ENCODE measurements at regions not wholly inside any gene's neighbourhood (a gene's known extent, or its start where the extent isn't known, plus 50 kb on each side); places are given as distances from the start of the nearest gene placed in this dataset.

GRCh38 chr3:110577854-110578253 is 493.8 kb upstream of the NECTIN3 start:
- DNase-seq (ENCODE audit: low read depth): no peak
- no peak overlapping the region for H3K4me3 ChIP-seq (ENCODE audit: low read depth, low read length)
- no peak for TF ChIP-seq CTCF (IDR thresholded peaks at IDR 0.05; ENCODE audit: insufficient read depth, low read depth, low read length, missing control alignments)

GRCh38 chr3:110579840-110580550 is 491.6 kb upstream of the NECTIN3 start:
- no peak for TF ChIP-seq CTCF (IDR thresholded peaks at IDR 0.05; ENCODE audit: insufficient read depth, low read depth, low read length, missing control alignments)
- DNase-seq (ENCODE audit: low read depth): no peak
- no peak overlapping the region for H3K4me3 ChIP-seq (ENCODE audit: low read depth, low read length)

- no peak for TF ChIP-seq CTCF (IDR thresholded peaks at IDR 0.05; ENCODE audit: insufficient read depth, low read depth, low read length, missing control alignments)
- no peak for DNase-seq (ENCODE audit: low read depth)
- H3K4me3 ChIP-seq (ENCODE audit: low read depth, low read length): no peak overlapping the region
Measured at GRCh38 chr3:110583373-110583935, 488.2 kb upstream of the NECTIN3 start.

- H3K4me3 ChIP-seq (ENCODE audit: low read depth, low read length): no peak overlapping the region
- DNase-seq (ENCODE audit: low read depth): no peak
- no peak for TF ChIP-seq CTCF (IDR thresholded peaks at IDR 0.05; ENCODE audit: insufficient read depth, low read depth, low read length, missing control alignments)
Measured at GRCh38 chr3:110588906-110589305, 482.7 kb upstream of the NECTIN3 start.

GRCh38 chr3:110589341-110589740 is 482.3 kb upstream of the NECTIN3 start:
- DNase-seq (ENCODE audit: low read depth): no peak
- TF ChIP-seq CTCF (IDR thresholded peaks at IDR 0.05; ENCODE audit: insufficient read depth, low read depth, low read length, missing control alignments): no peak
- H3K4me3 ChIP-seq (ENCODE audit: low read depth, low read length): no peak overlapping the region

- no peak for TF ChIP-seq CTCF (IDR thresholded peaks at IDR 0.05; ENCODE audit: insufficient read depth, low read depth, low read length, missing control alignments)
- DNase-seq (ENCODE audit: low read depth): no peak
- no peak overlapping the region for H3K4me3 ChIP-seq (ENCODE audit: low read depth, low read length)
Measured at GRCh38 chr3:110593749-110594148, 477.9 kb upstream of the NECTIN3 start.
